Progenitor cell of endocrine pancreas (in vitro differentiated cells): ENCODE measurements at regions not wholly inside any gene's neighbourhood (a gene's known extent, or its start where the extent isn't known, plus 50 kb on each side); places are given as distances from the start of the nearest gene placed in this dataset.

Experiments
- DNase-seq: peaks from one replicate; pipeline ENCODE4 v3.0.0; 2021; ENCODE audit warnings: low spot score; ENCODE audit not compliant: unreplicated experiment
- H3K27ac Mint-ChIP-seq: 2 replicates; pipeline ENCODE4 v1.8.0; 2021; ENCODE audit warnings: mild to moderate bottlenecking, moderate library complexity, mixed read lengths
- H3K27me3 Mint-ChIP-seq: 2 replicates; pipeline ENCODE4 v1.8.0; 2021; ENCODE audit warnings: mixed read lengths
- H3K36me3 Mint-ChIP-seq: 2 replicates; pipeline ENCODE4 v1.8.0; 2022; ENCODE audit warnings: mixed read lengths; ENCODE audit not compliant: insufficient read depth
- H3K4me1 Mint-ChIP-seq: 2 replicates; pipeline ENCODE4 v1.8.0; 2021; ENCODE audit warnings: low read depth, mixed read lengths
- H3K4me3 Mint-ChIP-seq: 2 replicates; pipeline ENCODE4 v1.8.0; 2021; ENCODE audit warnings: low read depth, mild to moderate bottlenecking, moderate library complexity, mixed read lengths
- H3K9me3 Mint-ChIP-seq: 2 replicates; pipeline ENCODE4 v1.8.0; 2021; ENCODE audit warnings: low read depth, mixed read lengths
- TF ChIP-seq, protein P1 (sequence below): fragments of 200-600 bp; sonication (generic); IDR thresholded peaks from one replicate; pipeline ENCODE4 v1.5.0; 2021; ENCODE audit warnings: antibody characterized with exemption, mild to moderate bottlenecking; ENCODE audit not compliant: unreplicated experiment

DNA sequence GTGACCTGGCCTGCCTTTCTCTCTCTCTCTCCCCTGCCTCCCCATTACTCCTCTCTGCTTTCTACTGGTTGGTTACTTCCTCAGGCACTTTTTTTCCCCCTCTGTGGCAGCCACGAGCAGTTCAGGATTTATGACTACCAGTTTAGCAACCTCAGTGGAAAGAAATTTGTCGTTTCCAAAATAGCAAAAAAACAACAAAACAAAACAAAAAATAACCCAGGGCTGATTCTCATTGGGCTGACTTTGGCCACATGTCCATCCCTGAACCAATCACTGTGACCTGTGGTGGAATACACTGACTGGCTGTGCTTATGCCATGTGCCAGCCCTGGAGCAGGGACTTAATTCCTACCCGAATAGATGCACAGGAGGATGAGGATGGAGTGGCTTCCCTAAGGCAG, 137.4 kb downstream of the TFAP2C start:
- Mint-ChIP-seq H3K4me3 (no peak overlapping the region), H3K4me1 (no peaks in the 10 kb centered on the region)

DNA sequence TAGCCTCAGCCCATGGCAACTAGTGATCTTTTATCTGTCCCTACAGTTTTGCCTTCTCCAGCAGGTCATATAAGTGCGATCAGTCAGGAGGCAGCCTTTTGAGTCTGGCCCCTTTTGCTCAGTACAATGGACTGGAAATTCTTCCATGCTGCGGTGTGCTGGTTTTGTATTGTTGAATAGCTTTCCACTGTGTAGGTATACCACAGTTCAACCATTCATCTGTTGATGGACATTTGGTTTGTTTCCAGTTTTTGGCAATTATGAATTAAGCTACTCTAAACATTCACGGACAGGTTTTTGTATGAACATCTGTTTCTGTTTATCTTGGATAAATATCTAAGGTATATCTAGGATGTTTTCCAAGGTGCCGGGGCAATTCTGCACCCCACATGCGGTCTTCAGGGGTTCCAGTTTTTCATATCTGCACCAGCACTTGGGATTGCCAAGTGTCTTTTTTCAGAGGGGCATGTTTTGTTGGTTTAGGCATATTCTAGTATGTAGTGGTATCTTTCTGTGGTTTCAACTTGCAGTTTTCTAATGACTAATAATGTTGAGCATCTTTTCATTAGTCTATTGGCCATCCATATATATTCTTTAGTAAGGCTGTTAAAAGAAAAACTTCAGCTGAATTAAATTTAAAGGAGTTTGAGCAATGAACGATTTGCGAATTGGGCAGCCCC, 141.0 kb downstream of the TFAP2C start:
- no peaks in the 10 kb centered on the region for H3K4me1 Mint-ChIP-seq
- no peak for DNase-seq
- no peak overlapping the region for H3K4me3 Mint-ChIP-seq
- H3K27ac Mint-ChIP-seq: no peak overlapping the region
- H3K27me3 Mint-ChIP-seq: peaks cover 10% of the 10 kb centered on the region
- TF ChIP-seq, protein P1, sequence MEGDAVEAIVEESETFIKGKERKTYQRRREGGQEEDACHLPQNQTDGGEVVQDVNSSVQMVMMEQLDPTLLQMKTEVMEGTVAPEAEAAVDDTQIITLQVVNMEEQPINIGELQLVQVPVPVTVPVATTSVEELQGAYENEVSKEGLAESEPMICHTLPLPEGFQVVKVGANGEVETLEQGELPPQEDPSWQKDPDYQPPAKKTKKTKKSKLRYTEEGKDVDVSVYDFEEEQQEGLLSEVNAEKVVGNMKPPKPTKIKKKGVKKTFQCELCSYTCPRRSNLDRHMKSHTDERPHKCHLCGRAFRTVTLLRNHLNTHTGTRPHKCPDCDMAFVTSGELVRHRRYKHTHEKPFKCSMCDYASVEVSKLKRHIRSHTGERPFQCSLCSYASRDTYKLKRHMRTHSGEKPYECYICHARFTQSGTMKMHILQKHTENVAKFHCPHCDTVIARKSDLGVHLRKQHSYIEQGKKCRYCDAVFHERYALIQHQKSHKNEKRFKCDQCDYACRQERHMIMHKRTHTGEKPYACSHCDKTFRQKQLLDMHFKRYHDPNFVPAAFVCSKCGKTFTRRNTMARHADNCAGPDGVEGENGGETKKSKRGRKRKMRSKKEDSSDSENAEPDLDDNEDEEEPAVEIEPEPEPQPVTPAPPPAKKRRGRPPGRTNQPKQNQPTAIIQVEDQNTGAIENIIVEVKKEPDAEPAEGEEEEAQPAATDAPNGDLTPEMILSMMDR: no peak
- no peaks in the 10 kb centered on the region for H3K36me3 Mint-ChIP-seq
- H3K9me3 Mint-ChIP-seq: no peaks in the 10 kb centered on the region

More for the DNA sequence above, 137.4 kb downstream of the TFAP2C start:
- Mint-ChIP-seq H3K36me3 (no peaks in the 10 kb centered on the region), H3K27ac (no peak overlapping the region), H3K9me3 (no peaks in the 10 kb centered on the region), H3K27me3 (peaks cover 5% of the 10 kb centered on the region)
- TF ChIP-seq, protein P1: no peak
- no peak for DNase-seq

DNA sequence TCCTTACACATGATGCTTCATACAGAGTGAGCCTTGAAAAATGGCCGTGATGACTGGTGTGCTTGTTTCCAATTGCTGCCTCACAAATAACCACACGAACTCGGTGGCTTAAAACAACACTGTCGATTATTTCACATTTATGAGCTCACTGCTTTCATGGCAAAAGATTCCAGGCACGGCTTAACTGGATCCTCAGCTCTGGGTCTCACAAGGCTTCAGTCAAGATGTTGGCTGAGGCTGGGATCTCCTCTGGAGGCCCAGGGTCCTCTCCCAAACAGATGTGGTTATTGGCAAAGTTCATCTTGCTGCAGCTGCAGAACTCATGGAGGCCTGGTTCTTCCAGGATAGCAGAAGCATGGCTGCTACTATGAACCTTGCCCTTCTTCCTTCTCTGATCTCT, 144.6 kb downstream of the TFAP2C start:
- no peaks in the 10 kb centered on the region for H3K4me1 Mint-ChIP-seq
- no peaks in the 10 kb centered on the region for H3K36me3 Mint-ChIP-seq
- H3K4me3 Mint-ChIP-seq: no peak overlapping the region
- H3K9me3 Mint-ChIP-seq: no peaks in the 10 kb centered on the region
- H3K27ac Mint-ChIP-seq: no peak overlapping the region
- DNase-seq: no peak
- TF ChIP-seq, protein P1: no peak
- H3K27me3 Mint-ChIP-seq: peaks cover 10% of the 10 kb centered on the region

DNA sequence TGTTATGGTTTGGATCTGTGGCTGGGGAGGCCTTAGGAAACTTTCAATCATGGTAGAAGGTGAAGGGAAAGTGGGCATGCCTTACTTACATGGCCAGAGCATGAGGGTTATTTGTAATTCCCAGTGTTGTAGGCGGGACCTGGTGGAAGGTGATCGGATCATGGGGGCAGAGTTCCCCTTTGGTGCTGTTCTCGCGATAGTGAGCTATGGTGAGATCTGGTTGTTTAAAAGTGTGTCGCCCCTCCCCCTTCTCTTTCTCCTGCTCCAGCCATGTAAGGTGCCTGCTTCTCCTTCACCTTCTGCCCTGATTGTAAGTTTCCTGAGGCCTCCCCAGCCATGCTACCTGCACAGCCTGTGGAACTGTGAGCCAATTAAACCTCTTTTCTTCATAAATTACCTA, 145.8 kb downstream of the TFAP2C start:
- TF ChIP-seq, protein P1: no peak
- H3K27ac Mint-ChIP-seq: no peak overlapping the region
- peaks cover 10% of the 10 kb centered on the region for H3K27me3 Mint-ChIP-seq
- no peak for DNase-seq
- no peak overlapping the region for H3K4me3 Mint-ChIP-seq
- no peaks in the 10 kb centered on the region for H3K4me1 Mint-ChIP-seq
- H3K9me3 Mint-ChIP-seq: no peaks in the 10 kb centered on the region
- no peaks in the 10 kb centered on the region for H3K36me3 Mint-ChIP-seq

DNA sequence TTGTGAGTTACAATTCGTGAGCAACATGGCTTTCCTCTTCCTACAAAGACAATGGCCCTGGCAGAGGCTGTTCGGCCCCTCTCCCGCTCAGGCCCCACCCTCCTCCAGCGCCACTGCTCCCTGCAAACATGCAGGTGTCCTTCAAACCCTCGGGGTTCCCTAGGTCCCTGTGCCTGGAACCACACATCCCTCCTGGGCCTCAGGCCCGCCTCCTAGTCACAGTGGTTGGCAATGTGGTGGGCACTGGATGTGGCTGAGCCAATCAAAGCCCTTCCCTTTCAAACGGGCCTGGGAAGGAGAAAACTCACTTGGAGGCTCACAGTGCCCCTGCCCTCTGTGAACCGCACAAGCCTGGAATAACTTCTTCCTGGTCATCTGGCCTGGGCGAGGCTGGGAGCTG, 147.2 kb downstream of the TFAP2C start:
- DNase-seq: no peak
- TF ChIP-seq, protein P1: no peak
- no peaks in the 10 kb centered on the region for H3K4me1 Mint-ChIP-seq
- peaks cover 14% of the 10 kb centered on the region for H3K27me3 Mint-ChIP-seq
- H3K4me3 Mint-ChIP-seq: no peak overlapping the region
- no peaks in the 10 kb centered on the region for H3K36me3 Mint-ChIP-seq
- no peak overlapping the region for H3K27ac Mint-ChIP-seq
- no peaks in the 10 kb centered on the region for H3K9me3 Mint-ChIP-seq
